Fibroblast of pulmonary artery (primary cell): ENCODE measurements at regions not wholly inside any gene's neighbourhood (a gene's known extent, or its start where the extent isn't known, plus 50 kb on each side); places are given as distances from the start of the nearest gene placed in this dataset.

Source experiments
- DNase-seq: peaks from one replicate; pipeline ENCODE4 v3.0.0-alpha.2; 2010; ENCODE audit warnings: low read depth
- H3K4me3 ChIP-seq: replicated peaks from 2 replicates; pipeline ENCODE4 v1.5.1; 2011; ENCODE audit warnings: low read depth, mild to moderate bottlenecking, control low read depth, low read length, moderate library complexity
- CTCF ChIP-seq: IDR thresholded peaks from 2 replicates; pipeline ENCODE4 v1.5.1; 2011; ENCODE audit warnings: mild to moderate bottlenecking, control low read depth, low read length, inconsistent platforms; ENCODE audit errors: missing control alignments

- H3K4me3 ChIP-seq, result no peak overlapping the region
- DNase-seq, result no peak
- no peak for TF ChIP-seq CTCF
Measured at GRCh38 chr5:106766916-106767315, 903.8 kb downstream of the EFNA5 start.

- no peak for TF ChIP-seq CTCF
- peak; percentile 3 for DNase-seq
- H3K4me3 ChIP-seq, result no peak overlapping the region
Measured at GRCh38 chr5:106759581-106759980, 911.2 kb downstream of the EFNA5 start.

- no peak for TF ChIP-seq CTCF
- H3K4me3 ChIP-seq, result no peak overlapping the region
- no peak for DNase-seq
Measured at GRCh38 chr5:106759152-106759551, 911.6 kb downstream of the EFNA5 start.

GRCh38 chr5:106757672-106758071 lies 913.1 kb downstream of the EFNA5 start:
- TF ChIP-seq CTCF, result no peak
- no peak overlapping the region for H3K4me3 ChIP-seq
- DNase-seq, result no peak

GRCh38 chr5:106755789-106756188 lies 914.9 kb downstream of the EFNA5 start:
- no peak for DNase-seq
- TF ChIP-seq CTCF, result no peak
- no peak overlapping the region for H3K4me3 ChIP-seq

GRCh38 chr5:106755066-106755465 lies 915.7 kb downstream of the EFNA5 start:
- DNase-seq, result no peak
- TF ChIP-seq CTCF, result no peak

GRCh38 chr5:106749826-106750225 lies 920.9 kb downstream of the EFNA5 start:
- no peak for DNase-seq
- no peak for TF ChIP-seq CTCF
- H3K4me3 ChIP-seq, result no peak overlapping the region

More at GRCh38 chr5:106755066-106755465, 915.7 kb downstream of the EFNA5 start:
- no peak overlapping the region for H3K4me3 ChIP-seq
